GM23338 (cell line): ENCODE measurements at regions not wholly inside any gene's neighbourhood (a gene's known extent, or its start where the extent isn't known, plus 50 kb on each side); places are given as distances from the start of the nearest gene placed in this dataset.

ENCODE experiments used
- ATAC-seq: fragments of 200-7000 bp; cut with Tn5 transposase; 3 replicates; pipeline ENCODE4 v1.9.1; 2020
- DNase-seq: peaks from one replicate; pipeline ENCODE4 v3.0.0-alpha.2; 2015; ENCODE audit warnings: low spot score
- H2AFZ ChIP-seq: fragments of 200-600 bp; sonication (generic); 2 replicates; pipeline ENCODE4 v1.8.0; 2016; ENCODE audit warnings: antibody characterized with exemption, mild to moderate bottlenecking, moderate library complexity
- H3F3A ChIP-seq: fragments of 200-600 bp; sonication (generic); replicated peaks from 2 replicates; pipeline ENCODE4 v1.8.0; 2017; ENCODE audit warnings: antibody characterized with exemption, mixed run types, low read depth
- H3K27ac ChIP-seq: fragments of 200-600 bp; sonication (generic); 2 replicates; pipeline ENCODE4 v1.6.1; 2016; ENCODE audit warnings: low read depth
- H3K27me3 ChIP-seq: fragments of 200-600 bp; sonication (generic); 2 replicates; pipeline ENCODE4 v1.8.0; 2016; ENCODE audit warnings: mild to moderate bottlenecking, mixed run types, moderate library complexity; ENCODE audit not compliant: insufficient read depth
- H3K36me3 ChIP-seq: fragments of 200-600 bp; sonication (generic); 2 replicates; pipeline ENCODE4 v1.8.0; 2016; ENCODE audit warnings: mild to moderate bottlenecking; ENCODE audit not compliant: insufficient read depth
- H3K4me1 ChIP-seq: fragments of 200-600 bp; sonication (generic); 2 replicates; pipeline ENCODE4 v1.8.0; 2016; ENCODE audit warnings: mild to moderate bottlenecking, moderate library complexity; ENCODE audit not compliant: insufficient read depth
- H3K4me2 ChIP-seq: fragments of 200-600 bp; sonication (generic); 2 replicates; pipeline ENCODE4 v1.7.1; 2017; ENCODE audit warnings: mixed run types
- H3K4me3 ChIP-seq: fragments of 200-600 bp; sonication (generic); 2 replicates; pipeline ENCODE4 v1.6.1; 2016; ENCODE audit warnings: mixed run types
- H3K79me2 ChIP-seq: fragments of 200-600 bp; sonication (generic); replicated peaks from 2 replicates; pipeline ENCODE4 v1.8.0; 2017; ENCODE audit warnings: mild to moderate bottlenecking; ENCODE audit not compliant: insufficient read depth
- H3K9me2 ChIP-seq: fragments of 200-600 bp; sonication (generic); 2 replicates; pipeline ENCODE4 v1.8.0; 2017; ENCODE audit not compliant: insufficient read depth
- H4K20me1 ChIP-seq: fragments of 200-600 bp; sonication (generic); replicated peaks from 2 replicates; pipeline ENCODE4 v1.8.0; 2017; ENCODE audit warnings: mild to moderate bottlenecking; ENCODE audit not compliant: insufficient read depth
- H3K27ac Mint-ChIP-seq: 2 replicates; pipeline ENCODE4 v1.8.0; 2020; ENCODE audit warnings: inconsistent platforms, mild to moderate bottlenecking, moderate library complexity, mixed read lengths
- H3K27me3 Mint-ChIP-seq: 3 replicates; pipeline ENCODE4 v1.8.0; 2022; ENCODE audit warnings: low read depth, mild to moderate bottlenecking, moderate library complexity, mixed read lengths, inconsistent platforms; ENCODE audit not compliant: insufficient read depth, poor library complexity
- H3K36me3 Mint-ChIP-seq: 3 replicates; pipeline ENCODE4 v1.8.0; 2021; ENCODE audit warnings: low read depth, mild to moderate bottlenecking, inconsistent platforms, moderate library complexity, mixed read lengths
- H3K4me1 Mint-ChIP-seq: 3 replicates; pipeline ENCODE4 v1.8.0; 2020; ENCODE audit warnings: mild to moderate bottlenecking, inconsistent platforms, mixed read lengths
- H3K4me3 Mint-ChIP-seq: 3 replicates; pipeline ENCODE4 v1.8.0; 2021; ENCODE audit warnings: moderate library complexity, mild to moderate bottlenecking, inconsistent platforms, mixed read lengths
- H3K9me3 Mint-ChIP-seq: 3 replicates; pipeline ENCODE4 v1.8.0; 2020; ENCODE audit warnings: moderate library complexity, mild to moderate bottlenecking, inconsistent platforms, mixed read lengths
- CREB1 ChIP-seq: fragments of 250-450 bp; sonication (Bioruptor Pico); IDR thresholded peaks from 2 replicates; pipeline ENCODE4 v1.5.0; 2020; ENCODE audit warnings: low read depth, mild to moderate bottlenecking, moderate library complexity
- ETS1 ChIP-seq: IDR thresholded peaks from 2 replicates; pipeline ENCODE4 v1.6.1; 2016; ENCODE audit warnings: antibody characterized with exemption
- EZH2 ChIP-seq: fragments of 200-600 bp; sonication (generic); IDR thresholded peaks from one replicate; pipeline ENCODE4 v1.8.0; 2017; ENCODE audit warnings: antibody characterized with exemption, mild to moderate bottlenecking, low read depth; ENCODE audit not compliant: unreplicated experiment
- EZH2phosphoT487 ChIP-seq: fragments of 200-600 bp; sonication (generic); IDR thresholded peaks from one replicate; pipeline ENCODE4 v1.8.1; 2018; ENCODE audit warnings: antibody characterized with exemption; ENCODE audit not compliant: unreplicated experiment
- JUNB ChIP-seq: IDR thresholded peaks from one replicate; pipeline ENCODE4 v1.6.1; 2016; ENCODE audit warnings: antibody characterized with exemption; ENCODE audit not compliant: unreplicated experiment
- NANOG ChIP-seq: IDR thresholded peaks from 2 replicates; pipeline ENCODE4 v1.6.1; 2016; ENCODE audit warnings: antibody characterized with exemption, borderline replicate concordance
- POLR2AphosphoS5 ChIP-seq: IDR thresholded peaks from 2 replicates; pipeline ENCODE4 v1.6.1; 2016; ENCODE audit warnings: antibody characterized with exemption, low read depth
- STAT1 ChIP-seq: IDR thresholded peaks from one replicate; pipeline ENCODE4 v1.6.1; 2016; ENCODE audit warnings: antibody characterized with exemption; ENCODE audit not compliant: unreplicated experiment
- ZNF114 ChIP-seq: fragments of 250-450 bp; sonication (Bioruptor Pico); IDR thresholded peaks from 2 replicates; pipeline ENCODE4 v1.5.0; 2020; ENCODE audit warnings: mild to moderate bottlenecking, moderate library complexity
- ZNF331 ChIP-seq: fragments of 250-450 bp; sonication (Bioruptor Pico); IDR thresholded peaks from 2 replicates; pipeline ENCODE4 v1.5.0; 2020; ENCODE audit warnings: low read depth, mild to moderate bottlenecking, moderate library complexity
- TF ChIP-seq, protein P1 (sequence below): IDR thresholded peaks from one replicate; pipeline ENCODE4 v1.6.1; 2018; ENCODE audit warnings: antibody characterized with exemption; ENCODE audit not compliant: unreplicated experiment
- TF ChIP-seq, protein P2 (sequence below): fragments of 250-450 bp; sonication (Bioruptor Pico); IDR thresholded peaks from 2 replicates; pipeline ENCODE4 v1.5.0; 2020; ENCODE audit warnings: mild to moderate bottlenecking, moderate library complexity
- TF ChIP-seq, protein P3 (sequence below), 2 experiments: fragments of 200-600 bp in 1 of 2; sonication (generic) in 1 of 2; conservative IDR thresholded peaks; 2 replicates each; pipeline versions ENCODE4 v1.5.1 to v1.6.1; 2016 to 2017; ENCODE audit warnings: antibody characterized with exemption in 2 of 2, low read depth in 2 of 2, mild to moderate bottlenecking in 2 of 2, moderate library complexity in 1 of 2

DNA sequence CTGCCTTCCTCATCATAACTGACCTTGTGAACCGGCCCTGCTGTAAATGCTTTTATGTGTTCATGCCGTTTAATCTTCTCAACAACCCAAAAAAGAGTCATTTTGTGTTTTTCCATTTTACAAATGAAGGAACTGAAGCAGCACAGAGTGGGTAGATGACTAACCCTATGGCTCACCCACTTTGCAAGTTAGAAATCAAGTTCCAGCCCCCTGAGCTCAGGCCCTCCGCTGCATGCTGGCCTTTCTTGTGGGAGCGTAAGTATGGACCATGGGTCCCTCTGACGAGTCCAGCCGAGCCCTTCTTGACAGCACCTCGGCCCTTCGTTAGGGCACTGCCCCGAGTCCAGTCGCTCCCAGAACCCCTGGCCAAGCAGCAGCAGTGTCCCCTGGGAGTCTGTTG is 194.6 kb downstream of the GLI2 start:
- Mint-ChIP-seq H3K9me3 (no peaks in the 10 kb centered on the region; the same call in 2 of the 3 replicates), H3K4me1 (peaks cover 20% of the 10 kb centered on the region), H3K4me3 (no peak overlapping the region), H3K27ac (no peak overlapping the region), H3K36me3 (peaks cover 42% of the 10 kb centered on the region), H3K27me3 (peaks cover 2% of the 10 kb centered on the region)
- no peaks in the 10 kb centered on the region for H3F3A ChIP-seq
- no peaks in the 10 kb centered on the region for H3K4me1 ChIP-seq
- DNase-seq (no peak), ATAC-seq (no peak)
- H2AFZ ChIP-seq, result no peak overlapping the region
- peaks cover 27% of the 10 kb centered on the region for H4K20me1 ChIP-seq
- H3K27ac ChIP-seq, result no peak overlapping the region
- TF ChIP-seq ZNF331 (CRISPR knock-in tag), result no peak
- no peak for TF ChIP-seq POLR2AphosphoS5
- no peak for TF ChIP-seq JUNB
- no peak for TF ChIP-seq STAT1
- TF ChIP-seq ZNF114 (CRISPR knock-in tag), result no peak
- TF ChIP-seq EZH2, result no peak
- TF ChIP-seq, protein P1, sequence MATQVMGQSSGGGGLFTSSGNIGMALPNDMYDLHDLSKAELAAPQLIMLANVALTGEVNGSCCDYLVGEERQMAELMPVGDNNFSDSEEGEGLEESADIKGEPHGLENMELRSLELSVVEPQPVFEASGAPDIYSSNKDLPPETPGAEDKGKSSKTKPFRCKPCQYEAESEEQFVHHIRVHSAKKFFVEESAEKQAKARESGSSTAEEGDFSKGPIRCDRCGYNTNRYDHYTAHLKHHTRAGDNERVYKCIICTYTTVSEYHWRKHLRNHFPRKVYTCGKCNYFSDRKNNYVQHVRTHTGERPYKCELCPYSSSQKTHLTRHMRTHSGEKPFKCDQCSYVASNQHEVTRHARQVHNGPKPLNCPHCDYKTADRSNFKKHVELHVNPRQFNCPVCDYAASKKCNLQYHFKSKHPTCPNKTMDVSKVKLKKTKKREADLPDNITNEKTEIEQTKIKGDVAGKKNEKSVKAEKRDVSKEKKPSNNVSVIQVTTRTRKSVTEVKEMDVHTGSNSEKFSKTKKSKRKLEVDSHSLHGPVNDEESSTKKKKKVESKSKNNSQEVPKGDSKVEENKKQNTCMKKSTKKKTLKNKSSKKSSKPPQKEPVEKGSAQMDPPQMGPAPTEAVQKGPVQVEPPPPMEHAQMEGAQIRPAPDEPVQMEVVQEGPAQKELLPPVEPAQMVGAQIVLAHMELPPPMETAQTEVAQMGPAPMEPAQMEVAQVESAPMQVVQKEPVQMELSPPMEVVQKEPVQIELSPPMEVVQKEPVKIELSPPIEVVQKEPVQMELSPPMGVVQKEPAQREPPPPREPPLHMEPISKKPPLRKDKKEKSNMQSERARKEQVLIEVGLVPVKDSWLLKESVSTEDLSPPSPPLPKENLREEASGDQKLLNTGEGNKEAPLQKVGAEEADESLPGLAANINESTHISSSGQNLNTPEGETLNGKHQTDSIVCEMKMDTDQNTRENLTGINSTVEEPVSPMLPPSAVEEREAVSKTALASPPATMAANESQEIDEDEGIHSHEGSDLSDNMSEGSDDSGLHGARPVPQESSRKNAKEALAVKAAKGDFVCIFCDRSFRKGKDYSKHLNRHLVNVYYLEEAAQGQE, result no peak
- TF ChIP-seq, protein P2, sequence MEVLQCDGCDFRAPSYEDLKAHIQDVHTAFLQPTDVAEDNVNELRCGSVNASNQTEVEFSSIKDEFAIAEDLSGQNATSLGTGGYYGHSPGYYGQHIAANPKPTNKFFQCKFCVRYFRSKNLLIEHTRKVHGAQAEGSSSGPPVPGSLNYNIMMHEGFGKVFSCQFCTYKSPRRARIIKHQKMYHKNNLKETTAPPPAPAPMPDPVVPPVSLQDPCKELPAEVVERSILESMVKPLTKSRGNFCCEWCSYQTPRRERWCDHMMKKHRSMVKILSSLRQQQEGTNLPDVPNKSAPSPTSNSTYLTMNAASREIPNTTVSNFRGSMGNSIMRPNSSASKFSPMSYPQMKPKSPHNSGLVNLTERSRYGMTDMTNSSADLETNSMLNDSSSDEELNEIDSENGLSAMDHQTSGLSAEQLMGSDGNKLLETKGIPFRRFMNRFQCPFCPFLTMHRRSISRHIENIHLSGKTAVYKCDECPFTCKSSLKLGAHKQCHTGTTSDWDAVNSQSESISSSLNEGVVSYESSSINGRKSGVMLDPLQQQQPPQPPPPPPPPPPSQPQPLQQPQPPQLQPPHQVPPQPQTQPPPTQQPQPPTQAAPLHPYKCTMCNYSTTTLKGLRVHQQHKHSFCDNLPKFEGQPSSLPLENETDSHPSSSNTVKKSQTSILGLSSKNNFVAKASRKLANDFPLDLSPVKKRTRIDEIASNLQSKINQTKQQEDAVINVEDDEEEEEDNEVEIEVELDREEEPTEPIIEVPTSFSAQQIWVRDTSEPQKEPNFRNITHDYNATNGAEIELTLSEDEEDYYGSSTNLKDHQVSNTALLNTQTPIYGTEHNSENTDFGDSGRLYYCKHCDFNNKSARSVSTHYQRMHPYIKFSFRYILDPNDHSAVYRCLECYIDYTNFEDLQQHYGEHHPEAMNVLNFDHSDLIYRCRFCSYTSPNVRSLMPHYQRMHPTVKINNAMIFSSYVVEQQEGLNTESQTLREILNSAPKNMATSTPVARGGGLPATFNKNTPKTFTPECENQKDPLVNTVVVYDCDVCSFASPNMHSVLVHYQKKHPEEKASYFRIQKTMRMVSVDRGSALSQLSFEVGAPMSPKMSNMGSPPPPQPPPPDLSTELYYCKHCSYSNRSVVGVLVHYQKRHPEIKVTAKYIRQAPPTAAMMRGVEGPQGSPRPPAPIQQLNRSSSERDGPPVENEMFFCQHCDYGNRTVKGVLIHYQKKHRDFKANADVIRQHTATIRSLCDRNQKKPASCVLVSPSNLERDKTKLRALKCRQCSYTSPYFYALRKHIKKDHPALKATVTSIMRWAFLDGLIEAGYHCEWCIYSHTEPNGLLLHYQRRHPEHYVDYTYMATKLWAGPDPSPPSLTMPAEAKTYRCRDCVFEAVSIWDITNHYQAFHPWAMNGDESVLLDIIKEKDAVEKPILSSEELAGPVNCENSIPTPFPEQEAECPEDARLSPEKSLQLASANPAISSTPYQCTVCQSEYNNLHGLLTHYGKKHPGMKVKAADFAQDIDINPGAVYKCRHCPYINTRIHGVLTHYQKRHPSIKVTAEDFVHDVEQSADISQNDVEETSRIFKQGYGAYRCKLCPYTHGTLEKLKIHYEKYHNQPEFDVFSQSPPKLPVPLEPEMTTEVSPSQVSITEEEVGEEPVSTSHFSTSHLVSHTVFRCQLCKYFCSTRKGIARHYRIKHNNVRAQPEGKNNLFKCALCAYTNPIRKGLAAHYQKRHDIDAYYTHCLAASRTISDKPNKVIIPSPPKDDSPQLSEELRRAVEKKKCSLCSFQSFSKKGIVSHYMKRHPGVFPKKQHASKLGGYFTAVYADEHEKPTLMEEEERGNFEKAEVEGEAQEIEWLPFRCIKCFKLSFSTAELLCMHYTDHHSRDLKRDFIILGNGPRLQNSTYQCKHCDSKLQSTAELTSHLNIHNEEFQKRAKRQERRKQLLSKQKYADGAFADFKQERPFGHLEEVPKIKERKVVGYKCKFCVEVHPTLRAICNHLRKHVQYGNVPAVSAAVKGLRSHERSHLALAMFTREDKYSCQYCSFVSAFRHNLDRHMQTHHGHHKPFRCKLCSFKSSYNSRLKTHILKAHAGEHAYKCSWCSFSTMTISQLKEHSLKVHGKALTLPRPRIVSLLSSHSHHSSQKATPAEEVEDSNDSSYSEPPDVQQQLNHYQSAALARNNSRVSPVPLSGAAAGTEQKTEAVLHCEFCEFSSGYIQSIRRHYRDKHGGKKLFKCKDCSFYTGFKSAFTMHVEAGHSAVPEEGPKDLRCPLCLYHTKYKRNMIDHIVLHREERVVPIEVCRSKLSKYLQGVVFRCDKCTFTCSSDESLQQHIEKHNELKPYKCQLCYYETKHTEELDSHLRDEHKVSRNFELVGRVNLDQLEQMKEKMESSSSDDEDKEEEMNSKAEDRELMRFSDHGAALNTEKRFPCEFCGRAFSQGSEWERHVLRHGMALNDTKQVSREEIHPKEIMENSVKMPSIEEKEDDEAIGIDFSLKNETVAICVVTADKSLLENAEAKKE, result no peak
- no peak for TF ChIP-seq EZH2phosphoT487
- TF ChIP-seq NANOG, result no peak
- TF ChIP-seq, protein P3, sequence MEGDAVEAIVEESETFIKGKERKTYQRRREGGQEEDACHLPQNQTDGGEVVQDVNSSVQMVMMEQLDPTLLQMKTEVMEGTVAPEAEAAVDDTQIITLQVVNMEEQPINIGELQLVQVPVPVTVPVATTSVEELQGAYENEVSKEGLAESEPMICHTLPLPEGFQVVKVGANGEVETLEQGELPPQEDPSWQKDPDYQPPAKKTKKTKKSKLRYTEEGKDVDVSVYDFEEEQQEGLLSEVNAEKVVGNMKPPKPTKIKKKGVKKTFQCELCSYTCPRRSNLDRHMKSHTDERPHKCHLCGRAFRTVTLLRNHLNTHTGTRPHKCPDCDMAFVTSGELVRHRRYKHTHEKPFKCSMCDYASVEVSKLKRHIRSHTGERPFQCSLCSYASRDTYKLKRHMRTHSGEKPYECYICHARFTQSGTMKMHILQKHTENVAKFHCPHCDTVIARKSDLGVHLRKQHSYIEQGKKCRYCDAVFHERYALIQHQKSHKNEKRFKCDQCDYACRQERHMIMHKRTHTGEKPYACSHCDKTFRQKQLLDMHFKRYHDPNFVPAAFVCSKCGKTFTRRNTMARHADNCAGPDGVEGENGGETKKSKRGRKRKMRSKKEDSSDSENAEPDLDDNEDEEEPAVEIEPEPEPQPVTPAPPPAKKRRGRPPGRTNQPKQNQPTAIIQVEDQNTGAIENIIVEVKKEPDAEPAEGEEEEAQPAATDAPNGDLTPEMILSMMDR (conservative IDR thresholded peaks at IDR 0.05; ENCODE audit: low read depth in 2 of 2), result no peak
- no peak for TF ChIP-seq ETS1
- TF ChIP-seq CREB1 (CRISPR knock-in tag), result no peak
- no peaks in the 10 kb centered on the region for H3K27me3 ChIP-seq
- H3K79me2 ChIP-seq, result peaks cover 25% of the 10 kb centered on the region
- no peak overlapping the region for H3K4me3 ChIP-seq
- H3K9me2 ChIP-seq, result no peaks in the 10 kb centered on the region
- H3K4me2 ChIP-seq, result no peak overlapping the region
- H3K36me3 ChIP-seq, result no peaks in the 10 kb centered on the region; the same call in 1 of the 2 replicates
